ENCODE measurements at regions not wholly inside any gene's neighbourhood (a gene's known extent, or its start where the extent isn't known, plus 50 kb on each side); places are given as distances from the start of the nearest gene placed in this dataset.
A peak's percentile ranks its signal among the peaks of the same experiment; 100 is the strongest.

DNA sequence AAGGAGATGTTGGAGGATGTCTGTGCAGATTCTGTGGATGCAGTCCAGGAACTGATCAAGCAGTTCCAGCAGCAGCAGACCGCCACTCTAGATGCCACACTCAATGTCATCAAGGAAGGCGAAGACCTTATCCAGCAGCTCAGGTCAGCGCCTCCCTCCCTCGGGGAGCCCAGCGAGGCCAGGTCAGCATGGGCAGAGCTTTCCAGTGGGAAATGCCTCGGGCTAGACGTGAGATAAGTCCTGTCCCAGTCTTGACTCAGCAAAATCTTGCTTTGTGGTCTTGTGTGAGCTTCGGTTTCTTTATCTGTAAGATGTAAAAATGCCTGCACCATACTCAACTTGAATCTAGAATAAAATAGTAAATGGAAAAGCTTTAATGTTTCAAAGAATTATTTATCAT, 335.1 kb upstream of the UMPS start:
- H3K4ac ChIP-seq (replicated peaks; ENCODE audit: insufficient read length, low read depth, low read length), result no peak overlapping the region
- no peak overlapping the region for H2BK15ac ChIP-seq (ENCODE audit: low read length)
- no peak for FAIRE-seq
- no peak overlapping the region for H4K5ac ChIP-seq (ENCODE audit: insufficient read length, low read depth, low read length)
- H3K4me2 ChIP-seq (ENCODE audit: insufficient read depth in 1 of 2, low read depth in 2 of 2, low read length in 2 of 2), result no peak overlapping the region
- H2BK120ac ChIP-seq (replicated peaks; ENCODE audit: low read depth, low read length), result no peak overlapping the region
- no peak overlapping the region for H3K4me3 ChIP-seq (ENCODE audit: extremely low read depth in 1 of 4, insufficient read depth in 2 of 4, low read depth in 3 of 4, low read length in 4 of 4)
- H2AK5ac ChIP-seq (ENCODE audit: low read depth, low read length), result no peak overlapping the region
- no peak overlapping the region for H3K18ac ChIP-seq (ENCODE audit: extremely low read depth, low read length)
- WGBS, 2 experiments (ENCODE audit: extremely low coverage in 1 of 2, insufficient coverage in 1 of 2, insufficient read length in 1 of 2, insufficient replicate concordance in 2 of 2, low coverage in 1 of 2, low lambda C conversion rate in 2 of 2, missing lambda C conversion rate in 1 of 2), result 93% methylated on average over 8 of the region's 8 CpGs; no CpG with 5 or more reads in 1 of the 2 experiments
- no peaks in the 10 kb centered on the region for H4K20me1 ChIP-seq (replicated peaks in 1 of 2; ENCODE audit: control insufficient read depth in 1 of 2, insufficient read depth in 2 of 2, low read length in 2 of 2)
- H2BK12ac ChIP-seq (ENCODE audit: low read depth, low read length), result no peak overlapping the region
- H2BK5ac ChIP-seq (ENCODE audit: low read depth, low read length), result no peak overlapping the region
- H3K27ac ChIP-seq (ENCODE audit: low read depth, low read length), result no peak overlapping the region
- no peak for DNase-seq (ENCODE audit: low read depth in 1 of 2, low spot score in 2 of 2)
- H2BK20ac ChIP-seq (ENCODE audit: low read length), result no peak overlapping the region
- no peaks in the 10 kb centered on the region for H3K9me3 ChIP-seq (ENCODE audit: insufficient read depth in 2 of 2, low read depth in 1 of 2, low read length in 1 of 2)
- no peaks in the 10 kb centered on the region for H3K27me3 ChIP-seq (replicated peaks in 1 of 4; ENCODE audit: control insufficient read depth in 3 of 4, extremely low read depth in 1 of 4, insufficient read depth in 3 of 4, low read length in 3 of 4)
- no peaks in the 10 kb centered on the region for H3K36me3 ChIP-seq (ENCODE audit: control insufficient read depth in 2 of 4, insufficient read depth in 4 of 4, low read length in 3 of 4)
- no peaks in the 10 kb centered on the region for H3K79me1 ChIP-seq (ENCODE audit: low read depth, low read length)
- ChIA-PET POLR2A (ENCODE audit: partially characterized antibody) (no interaction called here), CTCF (ENCODE audit: partially characterized antibody) (interaction anchor here (1.2 kb wide), 1 partner anchor 60 kb away, joined by 3 read pairs; no protein-coding TSS in a partner anchor)
- H3K14ac ChIP-seq (ENCODE audit: insufficient read length), result no peak overlapping the region
- no peak overlapping the region for H3K23ac ChIP-seq (ENCODE audit: insufficient read length)
- H3K56ac ChIP-seq (replicated peaks; ENCODE audit: insufficient read length, low read depth, low read length), result no peak overlapping the region
- no peaks in the 10 kb centered on the region for H3K79me2 ChIP-seq (ENCODE audit: control insufficient read depth in 1 of 2, insufficient read depth in 2 of 2, low read length in 2 of 2)
- H3K9ac ChIP-seq (replicated peaks in 1 of 4; ENCODE audit: extremely low read depth in 1 of 4, low read depth in 3 of 4, low read length in 3 of 4), result no peak overlapping the region
- H3K23me2 ChIP-seq (ENCODE audit: low read depth, low read length), result no peaks in the 10 kb centered on the region
- no peak overlapping the region for H4K8ac ChIP-seq (ENCODE audit: extremely low read depth, insufficient read depth, low read length)
- no peaks in the 10 kb centered on the region; a peak in 2 of 7 replicates for H3K4me1 ChIP-seq (replicated peaks in 1 of 4; ENCODE audit: control insufficient read depth in 3 of 4, insufficient read depth in 4 of 4, low read length in 3 of 4)
- no peak for TF ChIP-seq RAD21 (IDR thresholded peaks at IDR 0.05 in 1 of 2, conservative IDR thresholded peaks at IDR 0.05 in 1 of 2; ENCODE audit: low read depth in 2 of 2, low read length in 2 of 2)
- TF ChIP-seq TBP (IDR thresholded peaks at IDR 0.05; ENCODE audit: low read depth, low read length), result no peak
- TF ChIP-seq RBBP5 (IDR thresholded peaks at IDR 0.05; ENCODE audit: borderline replicate concordance, low read depth, low read length), result no peak
- no peak for TF ChIP-seq GTF2F1 (IDR thresholded peaks at IDR 0.05; ENCODE audit: borderline replicate concordance, low read depth, low read length)
- TF ChIP-seq, protein P1, sequence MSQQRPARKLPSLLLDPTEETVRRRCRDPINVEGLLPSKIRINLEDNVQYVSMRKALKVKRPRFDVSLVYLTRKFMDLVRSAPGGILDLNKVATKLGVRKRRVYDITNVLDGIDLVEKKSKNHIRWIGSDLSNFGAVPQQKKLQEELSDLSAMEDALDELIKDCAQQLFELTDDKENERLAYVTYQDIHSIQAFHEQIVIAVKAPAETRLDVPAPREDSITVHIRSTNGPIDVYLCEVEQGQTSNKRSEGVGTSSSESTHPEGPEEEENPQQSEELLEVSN (IDR thresholded peaks at IDR 0.05), result no peak
- TF ChIP-seq ATF2 (IDR thresholded peaks at IDR 0.05; ENCODE audit: low read length), result no peak
- no peak for TF ChIP-seq CREB1 (IDR thresholded peaks at IDR 0.05)
- TF ChIP-seq RXRA (IDR thresholded peaks at IDR 0.05; ENCODE audit: insufficient read depth, low read depth, low read length), result no peak
- TF ChIP-seq JUN (IDR thresholded peaks at IDR 0.05; ENCODE audit: low read depth, low read length), result no peak
- no peak for TF ChIP-seq FOSL1 (IDR thresholded peaks at IDR 0.05; ENCODE audit: insufficient read depth, low read depth, low read length)
- H2AFZ ChIP-seq (ENCODE audit: low read length), result no peak overlapping the region
- H4K91ac ChIP-seq (replicated peaks; ENCODE audit: insufficient read length, low read length), result peak overlapping the region; percentile 18
